ENCODE measurements at regions not wholly inside any gene's neighbourhood (a gene's known extent, or its start where the extent isn't known, plus 50 kb on each side); places are given as distances from the start of the nearest gene placed in this dataset.
"Not testable (repeated sequence)": the region's sequence is repeated elsewhere in the genome, so short reads cannot be mapped to it uniquely, and the experiment has no call there.

DNA sequence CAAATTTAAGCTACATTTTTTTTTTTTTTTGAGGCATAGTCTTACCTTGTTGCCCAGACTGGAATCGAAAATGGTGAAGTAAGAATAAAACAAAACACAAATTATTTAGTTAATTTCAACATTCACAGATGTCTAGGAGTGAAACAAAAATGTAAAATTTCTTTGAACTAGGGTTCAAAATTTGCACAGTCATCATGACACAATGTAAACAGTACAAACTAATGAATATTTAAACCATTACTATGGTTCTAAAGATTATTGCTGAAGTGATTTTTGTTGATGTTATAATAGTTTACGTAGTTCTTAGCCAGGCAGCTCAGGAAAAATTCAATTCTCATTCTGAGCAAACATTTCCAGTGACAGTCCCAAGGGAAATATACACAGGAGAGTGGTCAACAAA, 633.1 kb downstream of the GRXCR1 start:
- intact Hi-C loops (cut with DNase I, micrococcal nuclease), result no loop called here
- ATAC-seq (no peak), DNase-seq (no peak)

DNA sequence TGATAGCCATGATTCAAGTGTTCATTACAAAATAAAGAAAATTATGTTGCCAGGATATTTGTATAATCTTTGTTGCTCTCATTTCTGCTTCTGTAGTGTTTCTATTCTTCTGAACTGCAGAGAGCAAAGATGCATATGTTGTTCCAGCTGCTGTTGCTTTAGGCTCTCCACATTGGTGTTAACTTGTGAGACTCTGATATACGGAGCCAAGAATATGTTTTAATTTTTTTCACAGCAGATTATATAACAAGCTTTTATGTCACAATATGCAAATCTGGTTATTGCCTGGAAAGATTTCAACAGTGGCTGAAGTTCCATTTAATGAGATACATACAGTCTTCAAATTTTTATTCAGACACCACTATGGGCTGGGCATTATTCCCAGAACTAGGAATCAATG, 655.0 kb downstream of the GRXCR1 start:
- DNase-seq (no peak), ATAC-seq (no peak)
- intact Hi-C loops (cut with DNase I, micrococcal nuclease), result no loop called here

DNA sequence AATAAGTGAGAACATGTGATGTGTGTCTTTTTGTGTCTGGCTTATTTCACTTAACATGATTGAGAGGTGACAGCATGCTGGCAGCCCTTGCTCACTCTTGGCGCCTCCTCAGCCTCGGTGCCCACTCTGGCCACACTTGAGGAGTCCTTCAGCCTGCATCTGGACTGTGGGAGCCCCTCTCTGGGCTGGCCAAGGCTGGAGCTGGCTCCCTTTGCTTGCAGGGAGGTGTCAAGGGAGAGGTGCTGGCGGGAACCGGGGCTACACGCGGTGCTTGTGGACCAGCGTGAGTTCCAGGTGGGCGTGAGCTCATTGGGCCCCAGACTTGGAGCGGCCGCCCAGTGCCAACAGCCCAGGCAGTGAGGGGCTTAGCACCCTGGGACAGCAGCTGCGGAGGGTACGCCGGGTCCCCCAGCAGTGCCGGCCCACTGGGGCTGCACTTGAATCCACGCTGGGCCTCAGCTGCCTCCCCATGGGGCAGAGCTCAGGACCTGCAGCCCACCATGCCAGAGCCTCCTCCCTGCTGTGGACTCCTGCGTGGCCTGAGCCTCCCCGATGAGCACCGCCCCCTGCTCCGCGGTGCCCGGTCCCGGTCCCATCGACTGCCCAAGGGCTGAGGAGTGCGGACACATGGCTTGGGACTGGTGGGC, 658.6 kb downstream of the GRXCR1 start:
- ATAC-seq (no peak), DNase-seq (no peak)

DNA sequence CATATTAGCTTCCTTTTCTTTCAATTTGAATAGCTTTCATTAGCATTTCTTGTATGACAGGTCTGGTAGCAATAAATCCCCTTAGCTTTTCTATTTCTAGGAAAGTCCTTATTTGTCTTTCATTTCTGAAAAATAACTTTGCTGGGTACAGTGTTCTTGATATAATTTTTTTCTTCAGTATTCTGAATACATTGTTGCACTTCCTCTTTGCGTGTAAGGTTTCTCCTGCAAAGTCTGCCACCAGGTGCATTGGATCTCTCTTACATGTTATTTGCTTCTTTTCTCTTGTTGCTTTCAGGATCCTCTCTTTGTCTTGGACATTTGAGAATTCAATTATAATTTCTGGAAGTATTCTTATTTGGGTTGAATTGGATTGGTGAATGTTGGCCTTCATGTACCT, 663.7 kb downstream of the GRXCR1 start:
- ATAC-seq (no peak), DNase-seq (no peak)
- intact Hi-C loops (cut with DNase I, micrococcal nuclease), result no loop called here

More for the DNA sequence above, 658.6 kb downstream of the GRXCR1 start:
- intact Hi-C loops (cut with DNase I, micrococcal nuclease), result no loop called here

DNA sequence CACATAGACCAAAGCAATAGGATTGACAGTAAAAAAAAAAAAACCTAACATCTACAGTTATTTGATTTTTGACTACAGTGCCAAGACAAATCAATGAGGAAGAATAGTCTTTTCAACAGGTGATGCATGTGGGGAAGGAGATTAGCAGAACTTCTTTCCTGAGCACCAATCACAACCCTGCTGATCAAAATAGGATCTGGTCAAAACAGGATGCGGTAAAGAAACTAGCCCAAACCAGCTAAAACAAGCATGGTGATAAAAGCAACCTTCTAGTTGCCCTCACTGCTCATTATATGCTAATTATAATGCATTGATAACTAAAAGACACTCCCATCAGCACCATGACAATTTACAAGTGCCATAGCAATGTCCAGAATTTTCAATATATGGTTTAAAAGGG, 667.5 kb downstream of the GRXCR1 start:
- DNase-seq, result no peak
- ATAC-seq, result no peak
- intact Hi-C loops (cut with DNase I, micrococcal nuclease), result no loop called here

DNA sequence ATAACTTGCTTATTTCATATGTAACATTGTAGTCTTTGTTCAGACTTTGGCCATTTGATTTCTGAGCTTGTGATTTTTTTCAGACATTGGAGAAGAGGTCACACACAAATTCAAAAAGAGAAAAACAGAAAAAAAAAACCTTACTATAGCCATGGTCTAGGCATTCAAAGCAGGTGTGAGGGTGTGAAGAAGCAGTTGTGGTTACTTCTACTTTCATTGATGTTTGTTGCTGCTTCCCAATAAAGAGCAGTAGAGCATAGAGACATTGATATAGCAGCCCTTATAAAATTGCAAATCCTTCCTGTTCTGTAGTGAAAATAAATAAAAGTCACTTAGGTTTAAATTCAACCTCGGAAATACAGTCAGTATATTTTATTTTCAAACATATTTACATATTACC, 671.6 kb downstream of the GRXCR1 start:
- DNase-seq (no peak), ATAC-seq (no peak)
- intact Hi-C loops (cut with DNase I, micrococcal nuclease), result no loop called here

DNA sequence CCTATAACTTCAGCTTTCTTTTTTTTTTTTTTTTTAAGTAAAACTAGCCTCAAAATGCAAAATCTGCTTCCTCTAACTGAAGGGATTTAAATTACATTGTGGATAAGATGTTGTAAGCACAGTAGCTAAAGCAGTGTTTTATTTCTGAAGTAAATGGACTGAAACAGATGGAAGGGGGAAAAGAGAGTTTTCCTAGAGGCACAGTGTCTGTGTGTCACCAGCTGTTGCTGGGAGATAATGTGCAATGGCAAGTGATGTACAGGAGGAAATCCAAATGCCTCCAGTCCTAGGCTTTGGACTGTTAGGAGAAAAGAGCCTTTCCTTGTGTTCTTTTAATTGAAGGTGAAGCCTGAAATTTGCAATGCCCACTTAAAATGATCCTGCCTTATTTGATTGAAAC, 672.1 kb downstream of the GRXCR1 start:
- ATAC-seq, result no peak
- no peak for DNase-seq
- intact Hi-C loops (cut with DNase I, micrococcal nuclease), result no loop called here

DNA sequence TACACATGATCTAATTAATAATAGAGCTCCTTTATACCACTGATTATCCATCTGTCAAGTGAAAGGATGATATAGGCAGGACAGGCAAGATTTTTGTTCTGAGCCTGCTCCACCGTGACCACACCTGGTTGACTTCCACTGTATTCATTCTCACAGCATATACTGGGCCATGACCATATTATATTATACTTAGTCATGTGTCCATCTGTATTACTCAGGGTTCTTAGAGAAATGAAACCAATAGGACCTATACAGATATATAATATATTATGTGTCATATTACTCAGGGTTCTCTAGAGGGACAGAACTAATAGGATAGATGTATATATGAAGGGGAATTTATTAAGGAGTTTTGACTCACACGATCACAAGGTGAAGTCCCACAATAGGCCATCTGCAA, 675.1 kb downstream of the GRXCR1 start:
- intact Hi-C loops (cut with DNase I, micrococcal nuclease), result no loop called here
- no peak for ATAC-seq
- DNase-seq, result no peak

DNA sequence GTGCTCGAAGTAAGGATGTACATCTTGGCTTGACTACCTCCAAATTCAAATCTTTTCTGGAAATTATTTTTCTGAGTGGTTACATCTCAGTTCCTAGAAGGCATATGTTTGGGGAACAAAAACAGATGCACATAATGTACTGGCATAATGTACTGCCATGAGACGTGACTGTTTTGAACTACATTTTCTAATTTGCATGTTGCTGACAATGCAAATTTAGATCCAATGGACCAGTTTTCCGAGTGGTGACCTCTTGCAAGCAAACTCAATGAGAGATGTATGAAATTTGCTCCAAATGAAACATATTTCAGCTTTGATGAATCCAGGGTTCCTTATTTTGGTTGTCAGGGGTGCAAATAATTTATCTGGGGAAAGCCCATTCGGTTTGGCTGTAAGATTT, 694.3 kb downstream of the GRXCR1 start:
- intact Hi-C loops (cut with DNase I, micrococcal nuclease), result no loop called here
- ATAC-seq, result no peak
- DNase-seq, result no peak

DNA sequence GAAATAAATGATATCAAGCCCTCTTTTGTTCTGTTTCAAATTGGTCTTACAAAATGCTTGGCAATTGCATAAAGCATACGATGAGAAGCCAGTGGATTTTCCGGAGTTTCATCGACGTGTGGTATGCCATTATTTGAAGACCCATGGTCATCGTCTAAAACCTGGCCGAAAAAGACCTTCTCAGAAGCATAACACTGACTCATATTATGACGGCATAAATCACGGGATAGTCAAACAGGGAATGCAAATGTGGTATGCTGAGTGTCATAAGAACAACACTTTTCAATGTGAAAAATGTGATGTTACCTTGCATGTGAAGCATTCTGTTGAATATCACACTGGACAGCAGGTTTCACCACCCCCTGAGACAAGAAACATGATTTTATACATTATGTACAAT, 695.2 kb downstream of the GRXCR1 start:
- ATAC-seq (no peak), DNase-seq (no peak)
- intact Hi-C loops (cut with DNase I, micrococcal nuclease), result no loop called here

DNA sequence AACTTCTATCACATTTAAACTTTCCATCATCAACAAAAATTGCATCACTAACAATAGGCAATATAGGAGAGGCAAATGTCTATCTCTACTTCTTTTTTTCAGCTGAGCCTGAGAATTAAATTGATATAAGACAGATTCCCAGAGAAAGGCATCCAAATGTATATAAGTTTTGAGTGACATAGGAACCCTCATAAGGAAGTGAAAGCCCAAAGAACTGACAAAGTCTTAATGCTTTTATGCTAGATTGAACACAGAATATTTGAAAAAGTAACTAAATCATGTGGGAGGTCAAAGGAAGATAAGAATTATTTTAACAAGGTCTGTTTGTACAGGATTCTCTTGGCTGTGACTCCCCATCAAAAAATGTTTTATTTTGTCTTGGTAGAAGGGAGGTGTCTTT, 714.9 kb downstream of the GRXCR1 start:
- no peak for ATAC-seq
- intact Hi-C loops (cut with DNase I, micrococcal nuclease), result no loop called here
- no peak for DNase-seq

DNA sequence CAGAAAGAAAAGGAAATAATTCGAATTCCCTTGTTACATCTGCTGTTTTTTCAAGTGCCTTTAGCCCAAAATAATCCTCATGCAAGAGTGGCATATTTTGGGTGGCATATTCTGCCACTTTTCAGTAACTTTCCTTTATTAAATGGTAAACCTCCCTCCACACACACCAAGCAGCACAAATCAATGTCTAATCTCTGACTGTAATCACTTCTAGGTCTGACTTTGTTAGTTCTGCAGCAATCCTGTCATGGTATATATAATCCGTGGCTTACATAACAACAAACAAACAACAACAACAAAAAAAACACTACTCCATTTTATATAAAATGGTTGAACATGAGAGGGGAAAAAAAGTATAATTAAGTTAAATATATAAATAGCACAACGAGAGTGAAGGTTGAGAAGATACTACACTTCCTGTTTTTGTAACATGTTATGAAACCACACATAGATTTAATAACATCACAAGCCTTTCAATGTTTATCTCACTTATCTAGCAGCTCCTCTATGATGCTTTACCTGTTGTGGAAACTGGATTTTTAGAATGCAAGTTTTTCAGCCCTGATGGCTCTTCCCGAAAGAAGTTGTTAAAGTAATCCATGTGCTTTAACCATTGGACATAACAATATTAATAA, 715.4 kb downstream of the GRXCR1 start:
- DNase-seq, result no peak
- intact Hi-C loops (cut with DNase I, micrococcal nuclease), result no loop called here
- no peak for ATAC-seq

DNA sequence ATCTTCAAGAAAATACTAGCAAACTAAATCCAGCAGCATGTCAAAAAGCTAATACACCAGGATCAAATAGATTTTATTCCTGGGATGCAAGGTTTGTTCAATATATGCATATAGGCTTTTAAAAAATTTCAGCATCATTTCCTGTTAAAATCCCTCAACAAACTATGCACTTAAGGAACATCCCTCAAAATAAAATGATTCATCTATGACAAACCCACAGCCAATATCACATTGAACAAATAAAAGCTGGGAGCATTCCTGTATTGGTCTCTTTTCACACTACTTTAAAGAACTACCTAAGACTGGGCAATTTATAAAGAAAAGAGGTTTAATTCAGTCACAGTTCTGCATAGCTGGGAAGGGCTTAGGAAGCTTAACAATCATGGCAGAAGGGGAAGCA, 726.7 kb downstream of the GRXCR1 start:
- DNase-seq, result no peak
- ATAC-seq, result no peak
- intact Hi-C loops (cut with DNase I, micrococcal nuclease), result no loop called here

DNA sequence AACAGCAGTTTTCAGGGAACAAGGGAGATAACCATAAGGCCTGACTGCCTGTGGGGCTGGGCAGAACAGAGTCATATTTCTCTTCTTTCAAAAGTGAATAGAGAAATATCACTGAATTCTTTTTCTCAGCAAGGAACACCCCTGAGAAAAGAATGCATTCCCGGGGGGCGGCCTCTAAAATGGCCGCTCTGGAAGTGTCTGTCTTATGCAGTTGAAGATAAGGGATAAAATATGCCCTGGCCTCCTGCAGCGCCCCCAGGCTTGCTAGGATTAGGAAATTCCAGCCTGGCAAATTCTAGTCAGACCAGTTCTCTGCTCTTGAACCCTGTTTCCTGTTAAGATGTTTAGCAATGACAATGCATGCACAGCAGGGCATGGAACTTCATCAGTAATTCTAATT, 745.4 kb downstream of the GRXCR1 start:
- intact Hi-C loops (cut with DNase I, micrococcal nuclease); DNase-seq; ATAC-seq: not testable (repeated sequence)

DNA sequence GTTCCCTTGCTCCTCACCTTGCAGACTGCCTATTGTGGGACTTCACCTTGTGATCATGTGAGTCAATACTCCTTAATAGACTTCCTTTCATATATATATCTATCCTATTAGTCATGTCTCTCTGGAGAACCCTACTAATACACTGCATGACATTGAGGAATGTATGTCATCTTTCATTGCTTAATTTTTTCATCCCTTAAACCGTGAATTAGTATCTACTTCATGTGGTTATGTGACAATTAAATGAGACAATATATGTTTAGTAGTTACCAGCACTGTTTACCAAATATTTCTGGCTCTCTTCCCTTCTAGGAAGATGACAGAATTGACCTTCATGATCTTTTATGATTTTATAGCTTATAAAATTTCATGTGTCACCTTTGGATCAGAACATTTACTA, 759.5 kb downstream of the GRXCR1 start:
- DNase-seq (no peak), ATAC-seq (no peak)
- intact Hi-C loops (cut with DNase I, micrococcal nuclease), result no loop called here

DNA sequence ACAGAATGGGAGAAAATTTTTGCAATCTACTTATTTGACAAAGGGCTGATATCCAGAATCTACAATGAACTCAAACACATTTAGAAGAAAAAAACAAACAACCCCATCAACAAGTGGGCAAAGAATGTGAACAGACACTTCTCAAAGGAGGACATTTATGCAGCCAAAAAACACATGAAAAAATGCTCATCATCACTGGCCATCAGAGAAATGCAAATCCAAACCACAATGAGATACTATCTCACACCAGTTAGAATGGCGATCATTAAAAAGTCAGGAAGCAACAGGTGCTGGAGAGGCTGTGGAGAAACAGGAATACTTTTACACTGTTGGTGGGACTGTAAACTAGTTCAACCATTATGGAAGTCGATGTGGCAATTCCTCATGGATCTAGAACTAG, 767.0 kb downstream of the GRXCR1 start:
- intact Hi-C loops (cut with DNase I, micrococcal nuclease); DNase-seq; ATAC-seq: not testable (repeated sequence)

DNA sequence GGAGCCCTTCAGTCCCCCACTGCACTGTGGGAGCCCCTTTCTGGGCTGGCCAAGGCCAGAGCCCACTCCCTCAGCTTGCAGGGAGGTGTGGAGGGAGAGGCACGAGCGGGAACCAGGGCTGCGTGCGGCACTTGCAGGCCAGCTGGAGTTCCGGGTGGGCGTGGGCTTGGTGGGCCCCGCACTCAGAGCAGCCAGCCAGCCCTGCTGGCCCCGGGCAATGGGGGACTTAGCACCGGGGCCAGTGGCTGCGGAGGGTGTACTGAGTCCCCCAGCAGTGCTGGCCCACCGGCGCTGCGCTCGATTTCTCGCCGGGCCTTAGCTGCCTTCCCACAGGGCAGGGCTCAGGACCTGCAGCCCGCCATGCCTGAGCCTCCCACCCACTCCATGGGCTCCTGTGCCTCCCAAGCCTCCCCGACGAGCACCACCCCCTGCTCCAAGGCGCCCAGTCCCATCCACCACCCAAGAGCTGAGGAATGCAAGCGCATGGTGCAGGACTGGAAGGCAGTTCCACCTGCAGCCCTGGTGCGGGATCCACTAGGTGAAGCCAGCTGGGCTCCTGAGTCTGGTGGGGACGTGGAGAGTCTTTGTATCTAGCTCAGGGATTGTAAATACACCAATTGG, 776.2 kb downstream of the KCTD8 start:
- ATAC-seq; DNase-seq; intact Hi-C loops (cut with DNase I, micrococcal nuclease): not testable (repeated sequence)

DNA sequence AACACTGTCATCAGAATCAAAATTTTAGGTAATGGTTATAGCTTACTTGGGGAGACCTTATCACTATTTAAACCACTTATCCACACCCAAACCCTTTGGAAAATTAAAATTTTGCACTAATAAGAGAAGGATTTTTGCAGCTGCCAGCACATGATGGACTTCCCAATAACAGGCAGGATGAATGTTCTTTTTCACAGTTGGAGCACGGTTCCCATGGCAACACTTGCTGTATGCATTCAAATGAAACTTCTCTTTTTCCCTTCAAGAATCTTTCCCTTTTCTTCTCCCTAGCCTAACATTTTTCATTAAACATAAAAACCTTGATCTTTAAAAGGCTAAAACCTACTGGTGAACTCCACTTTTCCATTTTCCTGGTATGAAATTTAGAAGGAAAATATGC, 768.2 kb downstream of the KCTD8 start:
- ATAC-seq (no peak), DNase-seq (no peak)
- intact Hi-C loops (cut with DNase I, micrococcal nuclease), result no loop called here

DNA sequence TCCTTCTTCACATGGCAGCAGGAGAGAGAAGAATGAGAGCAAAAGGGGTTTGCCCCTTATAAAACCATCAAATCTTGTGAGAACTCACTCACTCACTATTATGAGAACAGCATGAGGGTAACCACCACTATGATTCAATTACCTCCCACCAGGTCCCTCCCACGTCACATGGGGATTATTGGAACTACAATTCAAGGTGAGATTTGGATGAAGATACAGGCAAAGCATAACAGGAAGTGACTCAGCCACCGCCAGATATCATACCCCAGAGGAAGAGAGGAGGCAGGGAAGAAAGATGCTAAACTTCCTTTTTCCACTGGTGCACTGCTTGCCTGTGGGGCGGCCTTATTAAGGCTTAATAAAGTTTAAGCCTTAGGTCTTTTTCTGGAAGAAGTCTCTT, 766.1 kb downstream of the KCTD8 start:
- intact Hi-C loops (cut with DNase I, micrococcal nuclease), result no loop called here
- ATAC-seq, result no peak
- DNase-seq, result no peak

DNA sequence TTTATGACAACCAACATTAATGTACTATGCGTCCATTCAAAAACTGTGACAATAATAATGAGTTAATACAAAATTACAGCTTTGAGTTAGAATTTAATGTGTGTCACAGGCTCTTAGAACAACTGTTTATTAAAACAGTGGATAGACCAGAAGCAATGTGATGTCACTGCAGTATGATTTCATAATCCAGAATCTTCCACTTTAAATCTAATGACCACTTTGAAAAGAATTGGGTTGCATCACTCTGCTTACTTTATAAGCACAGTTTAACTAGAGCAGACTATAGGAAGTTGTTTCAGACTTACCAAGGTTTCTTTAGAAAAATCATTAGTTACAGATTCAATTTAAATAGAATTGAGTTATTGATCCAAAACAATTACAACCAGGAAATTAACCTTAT, 758.5 kb downstream of the KCTD8 start:
- ATAC-seq (no peak), DNase-seq (no peak)
- intact Hi-C loops (cut with DNase I, micrococcal nuclease), result no loop called here

DNA sequence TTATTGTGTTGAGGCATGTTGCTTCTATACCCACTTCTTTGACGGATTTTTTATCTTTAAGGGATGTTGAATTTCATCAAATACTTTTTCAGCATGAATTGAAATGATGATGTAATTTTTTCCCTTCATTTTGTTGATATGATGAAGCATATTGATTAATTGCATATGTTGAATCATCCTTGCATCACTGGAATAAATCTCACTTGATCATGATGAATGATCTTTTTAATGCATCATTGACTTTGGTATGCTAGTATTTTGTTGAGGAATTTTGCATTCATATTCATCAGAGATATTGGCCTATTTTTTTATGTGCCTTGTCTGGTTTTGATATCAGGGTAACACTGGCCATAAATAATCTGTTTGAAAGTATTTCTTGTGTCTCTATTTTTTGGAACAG, 754.7 kb downstream of the KCTD8 start:
- intact Hi-C loops (cut with DNase I, micrococcal nuclease), result no loop called here
- DNase-seq, result no peak
- ATAC-seq, result no peak
